Skeletal muscle satellite cell (primary cell): ENCODE measurements at regions not wholly inside any gene's neighbourhood (a gene's known extent, or its start where the extent isn't known, plus 50 kb on each side); places are given as distances from the start of the nearest gene placed in this dataset.

Experiments
- H3K27me3 ChIP-seq: 2 replicates; pipeline ENCODE4 v1.7.0; 2013; ENCODE audit warnings: low read length; ENCODE audit not compliant: control insufficient read depth, insufficient read depth
- H3K36me3 ChIP-seq: 2 replicates; pipeline ENCODE4 v1.7.0; 2013; ENCODE audit warnings: mild to moderate bottlenecking, control low read depth, low read length; ENCODE audit not compliant: insufficient read depth
- H3K4me1 ChIP-seq: 2 replicates; pipeline ENCODE4 v1.7.0; 2013; ENCODE audit warnings: low read length; ENCODE audit not compliant: control insufficient read depth, insufficient read depth
- H3K4me2 ChIP-seq: 2 replicates; pipeline ENCODE4 v1.7.0; 2013; ENCODE audit warnings: mild to moderate bottlenecking, low read length
- H3K4me3 ChIP-seq: 2 replicates; pipeline ENCODE4 v1.7.0; 2013; ENCODE audit warnings: low read length
- H3K9ac ChIP-seq: 2 replicates; pipeline ENCODE4 v1.7.0; 2013; ENCODE audit warnings: mild to moderate bottlenecking, low read depth, low read length, moderate library complexity
- H3K9me3 ChIP-seq: replicated peaks from 2 replicates; pipeline ENCODE4 v1.7.0; 2013; ENCODE audit warnings: mild to moderate bottlenecking, control low read depth, low read length

DNA sequence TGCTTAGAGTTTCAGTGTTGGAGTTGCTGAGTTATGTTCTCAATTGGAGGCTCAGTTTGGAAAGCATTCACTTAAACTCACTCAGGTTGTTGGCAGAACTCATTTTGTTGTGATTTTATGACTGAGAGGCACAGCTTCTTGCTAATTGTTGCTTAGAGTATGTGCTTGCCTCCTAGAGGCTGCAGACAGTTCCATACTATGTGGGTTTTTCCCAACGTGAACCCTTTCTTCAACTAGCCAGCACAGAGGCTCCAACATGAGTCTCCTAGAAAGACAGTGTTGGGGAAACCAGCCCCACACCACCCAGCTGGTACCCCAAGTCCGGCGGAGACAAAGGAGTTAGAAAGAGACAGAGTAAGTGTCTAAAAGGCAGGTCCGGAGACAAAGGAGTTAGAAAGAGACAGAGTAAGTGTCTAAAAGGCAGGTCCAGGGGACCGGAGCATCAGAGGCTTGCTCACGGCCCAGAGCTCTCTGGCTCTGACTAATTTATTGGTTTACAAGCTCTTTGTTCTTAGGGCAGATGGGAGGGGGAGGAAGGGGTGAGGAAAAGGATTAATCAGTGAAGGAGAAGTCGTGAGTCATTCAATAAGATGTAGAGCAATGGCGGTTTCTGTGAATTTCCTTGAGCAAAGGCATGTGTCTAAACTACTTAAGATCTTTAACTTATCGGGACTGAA, 999.7 kb upstream of the LRRTM1 start:
- no peaks in the 10 kb centered on the region for H3K27me3 ChIP-seq
- no peaks in the 10 kb centered on the region for H3K36me3 ChIP-seq
- H3K4me2 ChIP-seq, result no peak overlapping the region
- H3K9ac ChIP-seq, result no peak overlapping the region
- no peaks in the 10 kb centered on the region for H3K4me1 ChIP-seq
- no peak overlapping the region for H3K4me3 ChIP-seq
- H3K9me3 ChIP-seq, result peaks cover 3% of the 10 kb centered on the region

GRCh38 chr2:81303321-81303720, 998.8 kb upstream of the LRRTM1 start:
- peaks cover 3% of the 10 kb centered on the region for H3K9me3 ChIP-seq
- H3K27me3 ChIP-seq, result no peaks in the 10 kb centered on the region
- H3K4me3 ChIP-seq, result no peak overlapping the region
- H3K9ac ChIP-seq, result no peak overlapping the region
- H3K4me1 ChIP-seq, result no peaks in the 10 kb centered on the region
- no peak overlapping the region for H3K4me2 ChIP-seq
- H3K36me3 ChIP-seq, result no peaks in the 10 kb centered on the region

GRCh38 chr2:81299841-81300240, 995.3 kb upstream of the LRRTM1 start:
- Histone ChIP-seq H3K36me3 (no peaks in the 10 kb centered on the region), H3K9ac (no peak overlapping the region), H3K27me3 (no peaks in the 10 kb centered on the region), H3K4me1 (no peaks in the 10 kb centered on the region), H3K9me3 (no peaks in the 10 kb centered on the region), H3K4me2 (no peak overlapping the region), H3K4me3 (no peak overlapping the region)

GRCh38 chr2:81290846-81291245, 986.3 kb upstream of the LRRTM1 start:
- H3K4me3 ChIP-seq, result no peak overlapping the region
- no peaks in the 10 kb centered on the region for H3K36me3 ChIP-seq
- H3K9me3 ChIP-seq, result peaks cover 7% of the 10 kb centered on the region
- H3K4me2 ChIP-seq, result no peak overlapping the region
- H3K4me1 ChIP-seq, result no peaks in the 10 kb centered on the region
- H3K9ac ChIP-seq, result no peak overlapping the region
- H3K27me3 ChIP-seq, result no peaks in the 10 kb centered on the region

DNA sequence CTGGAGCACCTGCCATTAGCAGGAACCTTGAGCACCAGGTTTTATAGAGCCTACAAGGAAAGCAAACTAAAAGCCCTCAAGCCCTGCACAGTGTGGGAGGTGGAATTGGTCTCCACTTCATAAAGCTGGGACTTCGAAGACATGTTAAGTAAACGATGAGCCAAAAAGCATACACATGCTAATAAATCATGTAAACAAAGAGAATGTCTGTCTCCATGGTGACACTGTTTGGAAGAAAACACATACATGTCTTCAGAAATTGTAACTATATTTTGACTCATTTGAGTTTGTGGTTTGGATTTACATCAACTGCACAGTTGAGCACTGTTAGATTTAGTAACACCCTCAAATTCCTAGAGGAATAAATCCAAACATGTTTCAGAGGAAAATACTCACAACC, 978.5 kb upstream of the LRRTM1 start:
- Histone ChIP-seq H3K4me3 (no peak overlapping the region), H3K9ac (no peak overlapping the region)

GRCh38 chr2:81282151-81282769, 977.7 kb upstream of the LRRTM1 start:
- no peaks in the 10 kb centered on the region for H3K9me3 ChIP-seq
- no peaks in the 10 kb centered on the region for H3K4me1 ChIP-seq
- H3K4me3 ChIP-seq, result no peak overlapping the region
- no peak overlapping the region for H3K4me2 ChIP-seq
- no peak overlapping the region for H3K9ac ChIP-seq
- no peaks in the 10 kb centered on the region for H3K27me3 ChIP-seq
- no peaks in the 10 kb centered on the region for H3K36me3 ChIP-seq

More for the DNA sequence above, 978.5 kb upstream of the LRRTM1 start:
- Histone ChIP-seq H3K4me1 (no peaks in the 10 kb centered on the region), H3K4me2 (no peak overlapping the region), H3K9me3 (peaks cover 4% of the 10 kb centered on the region), H3K27me3 (no peaks in the 10 kb centered on the region), H3K36me3 (no peaks in the 10 kb centered on the region)

GRCh38 chr2:81276595-81276994, 972.0 kb upstream of the LRRTM1 start:
- Histone ChIP-seq H3K9ac (no peak overlapping the region), H3K36me3 (no peaks in the 10 kb centered on the region), H3K27me3 (no peaks in the 10 kb centered on the region), H3K9me3 (no peaks in the 10 kb centered on the region), H3K4me1 (no peaks in the 10 kb centered on the region), H3K4me3 (no peak overlapping the region), H3K4me2 (no peak overlapping the region)

GRCh38 chr2:81266106-81266505, 961.6 kb upstream of the LRRTM1 start:
- no peak overlapping the region for H3K4me2 ChIP-seq
- no peaks in the 10 kb centered on the region for H3K27me3 ChIP-seq
- H3K36me3 ChIP-seq, result no peaks in the 10 kb centered on the region
- H3K4me1 ChIP-seq, result no peaks in the 10 kb centered on the region
- no peak overlapping the region for H3K4me3 ChIP-seq
- no peak overlapping the region for H3K9ac ChIP-seq
- H3K9me3 ChIP-seq, result peaks cover 6% of the 10 kb centered on the region

- Histone ChIP-seq H3K4me2 (no peak overlapping the region), H3K9ac (no peak overlapping the region), H3K36me3 (no peaks in the 10 kb centered on the region), H3K4me1 (no peaks in the 10 kb centered on the region), H3K9me3 (peaks cover 5% of the 10 kb centered on the region), H3K27me3 (no peaks in the 10 kb centered on the region), H3K4me3 (no peak overlapping the region)
Observed at GRCh38 chr2:81263989-81264388, 959.4 kb upstream of the LRRTM1 start.

GRCh38 chr2:81260320-81260719, 955.8 kb upstream of the LRRTM1 start:
- no peaks in the 10 kb centered on the region for H3K9me3 ChIP-seq
- H3K9ac ChIP-seq, result no peak overlapping the region
- H3K36me3 ChIP-seq, result no peaks in the 10 kb centered on the region
- H3K4me2 ChIP-seq, result no peak overlapping the region
- no peak overlapping the region for H3K4me3 ChIP-seq
- H3K4me1 ChIP-seq, result no peaks in the 10 kb centered on the region
- H3K27me3 ChIP-seq, result no peaks in the 10 kb centered on the region

DNA sequence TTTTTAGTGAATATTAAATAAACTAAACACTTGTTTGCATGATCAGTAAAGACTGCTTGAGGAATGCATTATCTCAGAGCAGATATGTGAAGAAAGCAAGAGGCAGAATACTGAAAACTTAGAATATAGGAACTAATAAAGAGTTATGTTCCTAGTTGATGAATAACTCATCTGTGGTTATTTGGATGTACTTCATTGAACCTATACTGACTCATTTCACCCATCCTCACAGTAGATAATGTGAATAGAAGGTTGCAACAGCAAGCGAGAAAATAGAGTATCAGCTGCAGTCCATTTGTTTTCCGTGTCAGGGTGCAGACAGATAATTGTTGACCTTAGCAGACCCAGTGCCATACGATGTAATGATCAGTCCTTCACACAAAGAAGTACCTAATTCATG, 945.7 kb upstream of the LRRTM1 start:
- Histone ChIP-seq H3K4me3 (no peak overlapping the region), H3K36me3 (no peaks in the 10 kb centered on the region), H3K4me2 (no peak overlapping the region), H3K9ac (no peak overlapping the region), H3K9me3 (peaks cover 7% of the 10 kb centered on the region), H3K27me3 (no peaks in the 10 kb centered on the region), H3K4me1 (no peaks in the 10 kb centered on the region)

- H3K4me3 ChIP-seq, result no peak overlapping the region
- peaks cover 7% of the 10 kb centered on the region for H3K9me3 ChIP-seq
- no peak overlapping the region for H3K4me2 ChIP-seq
- no peaks in the 10 kb centered on the region for H3K4me1 ChIP-seq
- no peak overlapping the region for H3K9ac ChIP-seq
- H3K27me3 ChIP-seq, result no peaks in the 10 kb centered on the region
- no peaks in the 10 kb centered on the region for H3K36me3 ChIP-seq
Observed at GRCh38 chr2:81249152-81249551, 944.6 kb upstream of the LRRTM1 start.
